ENCODE measurements at regions not wholly inside any gene's neighbourhood (a gene's known extent, or its start where the extent isn't known, plus 50 kb on each side); places are given as distances from the start of the nearest gene placed in this dataset.

- Histone ChIP-seq H3K36me3 (no peaks in the 10 kb centered on the region), H3K4me3 (no peak overlapping the region), H3K4me1 (no peaks in the 10 kb centered on the region), H3K9me3 (no peaks in the 10 kb centered on the region), H3K27ac (no peak overlapping the region), H3K27me3 (ENCODE audit: low read depth) (no peaks in the 10 kb centered on the region)
- DNase-seq = no peak
- no peak for TF ChIP-seq CTCF (IDR thresholded peaks at IDR 0.05)
- intact Hi-C loops (cut with DNase I) = no loop called here
- no peak for ATAC-seq
Observed at GRCh38 chr2:385785-386184, 97.9 kb upstream of the ALKAL2 start.

- Histone ChIP-seq H3K9me3 (no peaks in the 10 kb centered on the region), H3K4me3 (no peak overlapping the region), H3K36me3 (no peaks in the 10 kb centered on the region), H3K27me3 (ENCODE audit: low read depth) (no peaks in the 10 kb centered on the region), H3K27ac (no peak overlapping the region), H3K4me1 (no peaks in the 10 kb centered on the region)
- DNase-seq = no peak
- intact Hi-C loops (cut with DNase I) = no loop called here
- no peak for ATAC-seq
- no peak for TF ChIP-seq CTCF (IDR thresholded peaks at IDR 0.05)
Observed at GRCh38 chr2:385061-385460, 97.2 kb upstream of the ALKAL2 start.

GRCh38 chr2:383888-384287, 96.0 kb upstream of the ALKAL2 start:
- Histone ChIP-seq H3K27ac (no peak overlapping the region), H3K27me3 (ENCODE audit: low read depth) (no peaks in the 10 kb centered on the region), H3K9me3 (no peaks in the 10 kb centered on the region), H3K36me3 (no peaks in the 10 kb centered on the region), H3K4me3 (no peak overlapping the region), H3K4me1 (no peaks in the 10 kb centered on the region)
- TF ChIP-seq CTCF (IDR thresholded peaks at IDR 0.05) = no peak
- ATAC-seq = no peak
- no peak for DNase-seq
- intact Hi-C loops (cut with DNase I) = no loop called here

GRCh38 chr2:383178-383577, 95.3 kb upstream of the ALKAL2 start:
- DNase-seq (no peak), ATAC-seq (no peak)
- intact Hi-C loops (cut with DNase I) = no loop called here

GRCh38 chr2:382728-383022, 94.8 kb upstream of the ALKAL2 start:
- intact Hi-C loops (cut with DNase I) = no loop called here
- Histone ChIP-seq H3K4me3 (no peak overlapping the region), H3K27me3 (ENCODE audit: low read depth) (no peaks in the 10 kb centered on the region), H3K36me3 (no peaks in the 10 kb centered on the region), H3K4me1 (no peaks in the 10 kb centered on the region), H3K9me3 (peaks cover 2% of the 10 kb centered on the region), H3K27ac (no peak overlapping the region)
- TF ChIP-seq CTCF (IDR thresholded peaks at IDR 0.05) = no peak
- no peak for DNase-seq
- no peak for ATAC-seq

More at GRCh38 chr2:383178-383577, 95.3 kb upstream of the ALKAL2 start:
- H3K36me3 ChIP-seq = no peaks in the 10 kb centered on the region
- H3K4me3 ChIP-seq = no peak overlapping the region
- H3K27me3 ChIP-seq (ENCODE audit: low read depth) = no peaks in the 10 kb centered on the region
- no peak for TF ChIP-seq CTCF (IDR thresholded peaks at IDR 0.05)
- no peaks in the 10 kb centered on the region for H3K4me1 ChIP-seq
- no peak overlapping the region for H3K27ac ChIP-seq
- H3K9me3 ChIP-seq = no peaks in the 10 kb centered on the region
